Iris pigment epithelial cell (primary cell): ENCODE measurements at regions not wholly inside any gene's neighbourhood (a gene's known extent, or its start where the extent isn't known, plus 50 kb on each side); places are given as distances from the start of the nearest gene placed in this dataset.
A peak's percentile ranks its signal among the peaks of the same experiment; 100 is the strongest.
"Not testable (repeated sequence)": the region's sequence is repeated elsewhere in the genome, so short reads cannot be mapped to it uniquely, and the experiment has no call there.

Experiments used
- DNase-seq: peaks from one replicate; pipeline ENCODE4 v3.0.0-alpha.2; 2011; ENCODE audit warnings: low read depth

DNA sequence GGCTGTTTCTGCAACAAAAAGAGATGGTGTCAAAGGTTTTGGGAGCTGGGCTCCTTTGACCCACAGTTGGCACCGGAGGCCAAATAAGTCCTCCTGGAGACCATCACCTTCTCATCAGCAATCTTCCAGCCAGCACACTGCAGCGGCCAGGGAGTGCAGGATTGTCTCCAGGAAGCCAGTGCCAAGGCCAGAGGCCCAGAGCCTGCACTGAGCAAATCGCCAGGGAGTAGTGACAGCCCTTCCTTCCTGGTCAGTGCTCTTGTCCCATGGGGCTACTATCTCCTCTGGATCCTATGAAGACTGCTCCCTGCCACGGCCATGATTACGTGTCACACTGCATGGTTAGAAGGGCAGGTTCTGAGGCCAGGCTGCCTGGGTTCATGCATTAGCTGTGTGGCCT is 134.3 kb upstream of the CRHR1 start:
- no peak for DNase-seq

- DNase-seq: no peak
These were observed 133.6 kb upstream of the CRHR1 start for GRCh38 chr17:45650561-45650960.

- no peak for DNase-seq
These were observed 132.9 kb upstream of the CRHR1 start for GRCh38 chr17:45651145-45651709.

GRCh38 chr17:45653616-45654015 is 130.5 kb upstream of the CRHR1 start:
- no peak for DNase-seq

- no peak for DNase-seq
These were observed 127.5 kb upstream of the CRHR1 start for GRCh38 chr17:45656527-45657181.

GRCh38 chr17:45660474-45660873 is 123.6 kb upstream of the CRHR1 start:
- DNase-seq: no peak

DNA sequence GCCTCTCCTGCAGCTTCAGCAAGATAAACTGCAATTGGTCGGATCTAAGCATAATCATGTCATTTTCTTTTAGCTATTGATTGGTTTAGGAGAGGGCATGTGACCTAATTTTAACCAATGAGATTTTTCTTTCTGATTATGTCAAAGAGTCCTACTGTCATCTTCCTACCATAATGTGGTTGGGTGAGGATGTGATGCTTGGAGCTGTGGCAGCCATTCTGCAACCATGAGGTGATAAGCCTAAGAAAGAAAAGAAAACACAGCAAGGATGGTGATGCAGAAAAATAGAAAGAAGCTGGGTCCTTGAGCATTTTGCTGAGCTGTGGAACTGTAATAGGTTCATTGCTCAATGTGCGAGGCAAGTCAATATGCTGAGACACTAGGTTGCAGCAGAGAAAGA is 121.7 kb upstream of the CRHR1 start:
- DNase-seq: no peak

DNA sequence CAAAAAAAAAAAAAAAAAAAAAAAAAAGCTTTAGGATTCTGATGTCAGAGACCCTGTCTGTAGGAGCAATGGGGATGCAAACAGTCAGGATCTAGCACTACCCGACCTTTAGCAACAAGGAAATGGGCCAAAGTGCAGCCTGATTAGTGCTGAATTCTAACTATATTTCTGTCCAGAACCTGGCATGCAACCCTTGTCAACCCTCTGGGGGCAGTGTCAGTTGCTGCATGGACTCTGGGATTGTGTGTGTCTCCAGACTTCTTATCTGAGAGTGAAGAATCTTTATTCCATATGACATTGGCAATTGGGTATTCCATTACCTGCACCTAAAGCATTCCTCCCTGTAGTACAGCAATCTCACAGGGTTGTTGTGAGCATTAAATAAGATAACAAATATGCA is 120.3 kb upstream of the CRHR1 start:
- no peak for DNase-seq

DNA sequence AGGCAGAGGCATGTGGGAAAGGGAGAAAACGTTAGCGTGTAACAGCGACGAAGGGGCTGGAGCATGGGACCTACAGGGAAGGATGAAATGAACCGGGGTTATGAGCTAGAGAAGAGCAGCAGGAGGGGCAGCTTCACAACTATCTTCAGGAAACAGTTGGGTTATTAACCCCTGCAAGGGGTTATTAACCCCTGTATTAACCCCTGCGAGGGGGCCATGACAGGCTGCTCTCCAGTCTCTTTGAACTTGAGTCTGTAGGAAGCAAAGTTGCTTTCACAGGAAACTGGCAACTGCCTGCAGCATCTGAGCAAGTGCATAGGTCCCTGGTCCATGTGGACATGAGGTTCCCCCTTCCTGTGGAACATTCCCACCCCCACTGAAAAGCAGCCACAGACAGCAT is 119.2 kb upstream of the CRHR1 start:
- DNase-seq: no peak

DNA sequence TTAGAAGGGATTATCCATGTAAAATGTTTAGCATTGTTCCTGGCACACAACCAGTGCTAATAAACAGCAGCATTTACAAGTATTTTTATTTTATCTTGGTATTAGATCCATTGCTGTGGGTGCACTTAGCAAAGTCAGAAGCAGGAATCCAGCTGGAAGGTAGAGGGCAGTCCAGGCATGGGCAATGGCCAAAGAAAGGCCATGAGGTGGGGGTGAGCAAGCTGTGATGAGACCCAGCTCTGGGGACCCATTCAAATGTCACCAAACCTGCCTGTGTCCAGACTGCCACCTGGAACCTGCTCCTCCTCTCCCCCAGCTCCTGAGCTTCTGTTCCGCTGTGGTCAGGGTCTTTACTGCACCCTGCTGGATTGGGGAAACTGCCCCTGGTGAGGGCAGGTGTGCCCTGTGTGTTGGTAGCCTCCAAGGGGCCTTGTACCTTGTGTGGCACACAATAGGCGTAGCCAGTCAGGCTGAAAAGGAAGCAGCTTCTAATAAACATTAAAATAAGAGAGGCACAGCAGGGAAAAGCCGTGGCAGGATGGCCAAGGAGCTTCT is 118.0 kb upstream of the CRHR1 start:
- no peak for DNase-seq

- DNase-seq: no peak
These were observed 117.5 kb upstream of the CRHR1 start for GRCh38 chr17:45666641-45667040.

DNA sequence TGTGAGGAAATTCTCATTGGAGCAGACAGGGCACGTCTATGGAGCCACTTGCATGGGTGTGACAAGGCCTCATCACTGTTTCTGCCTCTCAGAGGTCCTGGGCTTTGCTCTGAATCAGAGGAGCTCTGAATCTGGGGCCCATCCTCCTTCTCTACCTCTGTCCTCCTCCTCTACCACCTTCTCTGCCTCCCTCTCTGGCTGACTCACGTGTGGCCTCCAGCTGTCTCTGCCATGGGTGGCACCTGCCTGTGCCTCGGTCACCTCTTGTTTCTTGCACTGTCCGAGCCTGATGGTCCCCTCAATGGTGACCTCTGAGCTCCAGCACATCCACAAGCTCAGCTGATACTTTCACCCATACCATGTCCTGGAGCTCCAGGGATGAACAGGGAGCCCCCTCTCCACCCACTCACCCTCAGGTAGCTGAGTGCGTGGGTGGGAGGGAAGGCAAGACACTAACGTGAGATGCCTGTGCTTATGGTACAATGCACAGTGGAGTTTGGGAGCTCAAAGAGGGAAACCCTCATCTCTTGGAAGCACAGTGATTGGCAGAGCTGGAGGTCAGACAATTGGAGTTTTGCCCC is 116.4 kb upstream of the CRHR1 start:
- no peak for DNase-seq

GRCh38 chr17:45668316-45668715 is 115.8 kb upstream of the CRHR1 start:
- DNase-seq: no peak

GRCh38 chr17:45672301-45672700 is 111.8 kb upstream of the CRHR1 start:
- DNase-seq: no peak

DNA sequence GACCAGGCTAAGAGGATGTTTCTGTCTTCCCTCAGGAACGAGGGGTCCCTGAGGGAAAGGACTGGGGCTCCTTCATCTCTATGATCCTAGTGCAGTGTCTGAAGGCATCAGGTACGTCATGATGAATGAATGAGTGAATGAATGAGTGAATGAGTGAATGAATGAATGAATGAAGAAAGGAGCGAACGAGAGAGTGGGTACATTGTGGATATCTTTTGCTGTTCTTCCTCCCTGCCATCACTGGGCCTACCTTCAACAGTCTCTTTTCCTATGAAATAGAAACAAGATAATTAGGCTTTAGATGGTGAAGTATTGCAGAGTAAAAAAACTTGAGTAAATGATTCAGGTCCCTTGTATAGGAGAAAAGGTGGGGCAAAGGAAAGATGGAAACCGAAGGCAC is 111.3 kb upstream of the CRHR1 start:
- DNase-seq: no peak

- DNase-seq: not testable (repeated sequence)
These were observed 110.4 kb upstream of the CRHR1 start for GRCh38 chr17:45673759-45674158.

GRCh38 chr17:45675012-45675411 is 109.1 kb upstream of the CRHR1 start:
- no peak for DNase-seq

DNA sequence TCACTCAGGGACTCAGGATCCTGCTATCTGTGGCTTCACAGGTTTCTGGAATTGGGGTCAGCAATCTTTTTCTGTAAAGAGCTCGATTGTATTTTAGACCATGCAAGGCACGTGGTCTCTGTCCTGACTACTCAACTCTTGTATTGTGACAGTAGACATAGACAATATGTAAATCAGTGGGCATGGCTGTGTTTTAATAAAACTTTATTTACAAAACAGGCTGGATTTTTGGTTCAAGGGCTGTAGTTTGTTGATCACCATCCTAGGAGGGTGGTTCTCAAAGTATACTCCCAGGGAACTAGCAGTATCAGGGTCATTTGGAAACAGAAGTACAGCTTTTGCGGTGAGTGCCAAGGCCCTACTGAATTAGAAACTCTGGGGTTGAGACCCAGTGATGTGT is 108.2 kb upstream of the CRHR1 start:
- no peak for DNase-seq

DNA sequence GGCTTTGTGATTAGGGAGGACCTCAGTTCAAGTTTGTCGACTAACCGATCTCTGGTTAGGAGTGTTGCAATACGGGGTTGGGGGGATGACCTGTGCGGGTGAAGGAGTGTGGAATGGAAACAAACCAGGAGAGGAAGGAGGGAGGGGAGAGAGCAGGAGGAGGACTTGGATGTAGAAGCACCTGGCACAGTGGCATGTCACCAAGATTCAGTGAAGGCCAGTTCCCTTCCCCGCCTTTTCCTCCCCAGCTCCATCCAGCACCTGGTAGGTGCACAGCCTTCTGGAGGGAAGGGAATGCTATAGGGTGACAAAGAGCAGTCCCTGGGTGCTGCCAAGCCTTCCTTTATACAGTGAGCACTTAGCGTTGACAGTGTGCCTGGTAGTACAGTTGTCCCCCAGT is 107.4 kb upstream of the CRHR1 start:
- no peak for DNase-seq

- DNase-seq: peak; percentile 8
These were observed 106.3 kb upstream of the CRHR1 start for GRCh38 chr17:45677770-45678169.

GRCh38 chr17:45679426-45679825 is 104.7 kb upstream of the CRHR1 start:
- no peak for DNase-seq

GRCh38 chr17:45680360-45680759 is 103.8 kb upstream of the CRHR1 start:
- no peak for DNase-seq

DNA sequence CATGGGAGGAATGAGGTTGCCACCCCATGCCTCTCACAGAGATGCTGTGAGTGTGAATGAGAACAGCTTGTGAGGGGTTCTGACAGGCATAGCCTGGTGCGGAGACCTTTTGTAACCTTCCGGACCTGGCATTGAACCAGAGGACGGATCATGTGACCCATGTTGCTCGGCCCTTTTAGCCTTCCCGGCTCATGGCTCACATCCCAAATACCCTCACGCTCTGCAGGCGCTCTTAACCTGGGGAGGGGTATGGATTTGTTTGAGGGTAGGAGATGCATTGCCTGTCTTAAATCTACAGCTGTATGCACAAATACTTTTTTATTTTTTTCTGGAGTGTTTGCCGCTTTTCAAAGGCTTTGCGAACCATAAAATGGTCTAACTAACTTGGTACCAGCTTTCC is 102.4 kb upstream of the CRHR1 start:
- DNase-seq: no peak

GRCh38 chr17:45686250-45686649 is 97.9 kb upstream of the CRHR1 start:
- DNase-seq: no peak
